ENCODE measurements at regions not wholly inside any gene's neighbourhood (a gene's known extent, or its start where the extent isn't known, plus 50 kb on each side); places are given as distances from the start of the nearest gene placed in this dataset.
A peak's percentile ranks its signal among the peaks of the same experiment; 100 is the strongest.

DNA sequence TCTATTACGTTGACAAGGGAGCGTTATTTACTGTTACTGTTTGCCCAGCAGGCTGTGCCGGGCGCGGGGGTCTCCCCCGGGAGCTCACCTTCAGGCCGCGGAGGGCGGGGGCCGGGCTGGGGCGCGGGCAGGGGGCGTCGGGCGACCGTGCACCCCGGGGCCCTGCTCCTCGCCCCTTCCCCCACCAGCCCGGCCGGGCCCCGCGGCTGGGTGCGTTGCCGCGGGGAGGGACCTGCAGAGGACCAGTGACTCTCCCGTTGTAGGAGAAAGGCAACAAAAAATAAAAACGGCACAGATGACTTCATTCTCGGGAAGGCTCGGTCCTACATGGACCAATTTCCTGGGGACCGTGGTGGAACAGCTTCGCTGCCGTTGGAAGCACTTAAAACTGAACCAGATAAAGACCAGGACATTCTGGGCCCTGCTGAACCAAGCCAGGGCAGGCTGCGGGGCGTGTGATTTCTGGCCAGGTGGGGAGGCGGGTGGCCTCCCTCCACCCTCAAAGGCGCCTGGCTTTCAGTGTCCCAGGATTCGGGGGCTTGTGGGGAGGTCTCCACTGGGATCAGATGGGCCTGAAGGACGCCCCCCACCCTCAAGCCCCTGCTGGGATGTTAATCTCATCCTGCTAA, 57.4 kb downstream of the IGLL1 start:
- DNase-seq, result peak; percentile 55 to 79
- H3K4me1 ChIP-seq, result peaks cover 0 to 35% (median 28%) of the 10 kb centered on the region in 4 donors
- H3K27me3 ChIP-seq, result no peaks in the 10 kb centered on the region
- peak overlapping the region; percentile 51 to 55 for H3K4me3 ChIP-seq
- no peak for TF ChIP-seq CTCF (IDR thresholded peaks at IDR 0.05)
- no peaks in the 10 kb centered on the region for H3K36me3 ChIP-seq
- H3K9me3 ChIP-seq, result no peaks in the 10 kb centered on the region
- peak overlapping the region; percentile 99 to 100 for H3K27ac ChIP-seq
- intact Hi-C loops (cut with DNase I; ENCODE audit: low total_unique reads), result loop anchor here (10.0 kb wide), 2 partner anchors 218 to 232 kb away; partner anchors contain the start of genes VPREB3 and ZNF70

DNA sequence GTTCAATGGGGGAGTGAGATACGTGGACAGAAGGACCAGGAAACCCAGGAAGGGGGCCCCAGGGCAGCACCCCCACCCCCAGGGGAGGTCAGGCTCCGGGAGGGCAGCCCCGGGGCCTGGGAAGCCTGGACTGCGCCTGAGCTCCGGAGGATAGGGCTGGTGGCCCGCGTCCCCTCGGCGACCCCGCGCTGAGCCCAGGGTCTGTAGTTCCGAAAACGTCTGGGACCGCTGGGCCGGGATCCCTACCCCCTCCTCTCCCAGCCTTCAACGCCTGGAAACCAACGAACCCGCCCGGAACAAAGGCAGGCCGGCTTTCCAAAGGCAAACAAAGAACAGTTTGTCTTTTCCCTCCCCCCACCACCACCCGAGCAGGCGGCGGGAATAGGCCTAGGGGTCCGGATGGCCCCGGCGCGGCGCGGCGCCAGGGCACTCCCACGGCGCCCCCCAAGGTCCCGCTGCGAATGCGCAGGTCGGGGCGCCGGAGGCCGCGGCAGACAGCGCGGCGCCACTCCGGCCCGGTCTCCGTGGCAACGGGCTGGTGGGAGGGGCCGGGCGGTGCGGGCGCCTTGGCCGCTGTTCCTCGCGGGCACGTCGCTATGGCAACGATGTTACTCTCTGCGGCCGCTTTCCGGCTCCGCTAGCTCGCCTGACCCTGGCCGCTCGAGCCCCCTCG, 58.5 kb downstream of the IGLL1 start:
- DNase-seq, result peak; percentile 90 to 94
- intact Hi-C loops (cut with DNase I; ENCODE audit: low total_unique reads), result loop anchor here (10.0 kb wide), 2 partner anchors 217 to 233 kb away; partner anchors contain the start of genes VPREB3 and ZNF70

GRCh38 chr22:23520863-23521440, 59.1 kb downstream of the IGLL1 start:
- Histone ChIP-seq H3K4me3 (peak overlapping the region; percentile 51 to 55), H3K27me3 (no peaks in the 10 kb centered on the region), H3K4me1 (peaks cover 0 to 35% (median 24%) of the 10 kb centered on the region in 4 donors), H3K36me3 (no peaks in the 10 kb centered on the region), H3K27ac (peak overlapping the region; percentile 99 to 100), H3K9me3 (no peaks in the 10 kb centered on the region)
- intact Hi-C loops (cut with DNase I; ENCODE audit: low total_unique reads), result loop anchor here (10.0 kb wide), 2 partner anchors 216 to 234 kb away; partner anchors contain the start of genes VPREB3 and ZNF70
- TF ChIP-seq CTCF (IDR thresholded peaks at IDR 0.05), result no peak
- DNase-seq, result peak in 1 of 2 donors; percentile 54

More for the DNA sequence above, 58.5 kb downstream of the IGLL1 start:
- Histone ChIP-seq H3K36me3 (no peaks in the 10 kb centered on the region), H3K4me1 (peaks cover 0 to 35% (median 26%) of the 10 kb centered on the region in 4 donors), H3K27ac (peak overlapping the region; percentile 99 to 100), H3K4me3 (peak overlapping the region; percentile 51 to 55), H3K27me3 (no peaks in the 10 kb centered on the region), H3K9me3 (no peaks in the 10 kb centered on the region)
- peak in 1 of 2 experiments; percentile 29 for TF ChIP-seq CTCF (IDR thresholded peaks at IDR 0.05)

- intact Hi-C loops (cut with DNase I; ENCODE audit: low total_unique reads), result loop anchor here (10.0 kb wide), 2 partner anchors 215 to 235 kb away; partner anchors contain the start of genes VPREB3 and ZNF70
- no peak overlapping the region for H3K4me3 ChIP-seq
- H3K27me3 ChIP-seq, result no peaks in the 10 kb centered on the region
- peaks cover 0 to 35% (median 24%) of the 10 kb centered on the region in 4 donors for H3K4me1 ChIP-seq
- H3K27ac ChIP-seq, result peak overlapping the region; percentile 99 to 100
- no peaks in the 10 kb centered on the region for H3K36me3 ChIP-seq
- DNase-seq, result no peak
- TF ChIP-seq CTCF (IDR thresholded peaks at IDR 0.05), result no peak
- no peaks in the 10 kb centered on the region for H3K9me3 ChIP-seq
These were observed 60.5 kb downstream of the IGLL1 start for GRCh38 chr22:23519442-23520157.

All from tibial artery (tissue), 4 donors.